ENCODE measurements at regions not wholly inside any gene's neighbourhood (a gene's known extent, or its start where the extent isn't known, plus 50 kb on each side); places are given as distances from the start of the nearest gene placed in this dataset.

DNA sequence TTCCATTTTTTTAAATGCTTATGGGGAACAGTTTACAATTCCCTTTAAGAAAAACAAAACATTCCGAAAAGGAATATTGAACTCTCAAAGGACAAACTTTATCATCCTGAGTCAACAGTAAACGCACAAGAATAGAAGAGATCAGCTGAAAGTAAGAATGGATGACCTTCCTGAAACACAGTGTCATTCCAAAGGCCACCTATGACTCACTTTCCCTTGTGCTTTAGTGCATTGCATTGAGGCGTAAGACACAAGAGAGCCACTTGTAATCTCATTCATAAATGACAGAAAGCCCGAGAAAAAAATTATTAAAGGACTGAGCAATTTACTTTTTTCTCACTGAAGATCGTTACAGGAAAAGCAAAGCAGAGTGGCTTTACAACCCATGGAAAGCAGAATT lies 1062.4 kb upstream of the DIAPH2 start (continued):
- TF ChIP-seq CTCF (IDR thresholded peaks at IDR 0.05; ENCODE audit: control extremely low read depth in 1 of 3, insufficient read depth in 1 of 3, low read depth in 1 of 3, low read length in 3 of 3), result no peak
- TF ChIP-seq CREB1 (IDR thresholded peaks at IDR 0.05), result no peak
- no peak for TF ChIP-seq EP300 (IDR thresholded peaks at IDR 0.05; ENCODE audit: borderline replicate concordance in 1 of 2, low read depth in 2 of 2, low read length in 2 of 2)
- no peak for TF ChIP-seq CHD2 (IDR thresholded peaks at IDR 0.05; ENCODE audit: low read length)
- TF ChIP-seq MAX (IDR thresholded peaks at IDR 0.05), result no peak
- TF ChIP-seq YY1 (IDR thresholded peaks at IDR 0.05; ENCODE audit: low read depth, low read length), result no peak

All from H1 (cell line).